Activated CD4-positive, alpha-beta T cell treated with anti-CD3 and anti-CD28 coated beads, Interleukin-2, amount 50 U/mL, for 1 hour (primary cell): ENCODE measurements at regions not wholly inside any gene's neighbourhood (a gene's known extent, or its start where the extent isn't known, plus 50 kb on each side); places are given as distances from the start of the nearest gene placed in this dataset.
"Not testable (repeated sequence)": the region's sequence is repeated elsewhere in the genome, so short reads cannot be mapped to it uniquely, and the experiment has no call there.

ENCODE experiments used
- DNase-seq: peaks from one replicate; pipeline ENCODE4 v3.0.0-alpha.2; 2020

GRCh38 chr4:179361978-179362486 is 1919.8 kb upstream of the AGA start:
- no peak for DNase-seq

- DNase-seq, result not testable (repeated sequence)
Measured at GRCh38 chr4:179365932-179366331, 1923.7 kb upstream of the AGA start.

GRCh38 chr4:179372242-179372641 is 1930.0 kb upstream of the AGA start:
- DNase-seq, result no peak

- DNase-seq, result no peak
Measured at GRCh38 chr4:179372746-179373145, 1930.5 kb upstream of the AGA start.

- not testable (repeated sequence) for DNase-seq
Measured at GRCh38 chr4:179378847-179379246, 1936.6 kb upstream of the AGA start.

- DNase-seq, result no peak
Measured at GRCh38 chr4:179392787-179393186, 1950.5 kb upstream of the AGA start.

GRCh38 chr4:179398414-179398813 is 1956.2 kb upstream of the AGA start:
- no peak for DNase-seq

GRCh38 chr4:179399054-179399782 is 1957.0 kb upstream of the AGA start:
- no peak for DNase-seq

GRCh38 chr4:179415037-179415846 is 1973.0 kb upstream of the AGA start:
- no peak for DNase-seq

GRCh38 chr4:179415847-179416223 is 1973.6 kb upstream of the AGA start:
- DNase-seq, result no peak

- no peak for DNase-seq
Measured at GRCh38 chr4:179417357-179417756, 1975.1 kb upstream of the AGA start.

- no peak for DNase-seq
Measured at GRCh38 chr4:179437962-179438361, 1995.7 kb upstream of the AGA start.

- DNase-seq, result no peak
Measured at GRCh38 chr4:179441596-179441995, 1999.4 kb upstream of the AGA start.

- no peak for DNase-seq
Measured at GRCh38 chr4:179447308-179447707, 2005.1 kb upstream of the AGA start.

GRCh38 chr4:179465131-179465797 is 2023.0 kb upstream of the AGA start:
- no peak for DNase-seq

- DNase-seq, result no peak
Measured at GRCh38 chr4:179467878-179468277, 2025.6 kb upstream of the AGA start.

GRCh38 chr4:179472164-179472563 is 2029.9 kb upstream of the AGA start:
- DNase-seq, result no peak

- no peak for DNase-seq
Measured at GRCh38 chr4:179478608-179479007, 2036.4 kb upstream of the AGA start.

GRCh38 chr4:179485781-179486180 is 2043.5 kb upstream of the AGA start:
- DNase-seq, result no peak

GRCh38 chr4:179486570-179487335 is 2044.5 kb upstream of the AGA start:
- no peak for DNase-seq

- no peak for DNase-seq
Measured at GRCh38 chr4:179492260-179493080, 2050.2 kb upstream of the AGA start.

GRCh38 chr4:179503976-179504375 is 2061.7 kb upstream of the AGA start:
- DNase-seq, result no peak
